ENCODE measurements at regions not wholly inside any gene's neighbourhood (a gene's known extent, or its start where the extent isn't known, plus 50 kb on each side); places are given as distances from the start of the nearest gene placed in this dataset.

GRCh38 chr9:81833563-81834345 is 94.5 kb upstream of the SPATA31D4 start:
- Mint-ChIP-seq H3K36me3 (no peaks in the 10 kb centered on the region), H3K27me3 (peaks cover 7% of the 10 kb centered on the region), H3K27ac (no peak overlapping the region), H3K4me3 (no peak overlapping the region), H3K9me3 (no peaks in the 10 kb centered on the region), H3K4me1 (ENCODE audit: unreplicated experiment) (peaks cover 7% of the 10 kb centered on the region)
- no peak for TF ChIP-seq CTCF (conservative IDR thresholded peaks at IDR 0.05)
- DNase-seq (ENCODE audit: extremely low spot score, unreplicated experiment): no peak

- peaks cover 6% of the 10 kb centered on the region for H3K9me3 Mint-ChIP-seq
- peaks cover 22% of the 10 kb centered on the region for H3K4me1 Mint-ChIP-seq (ENCODE audit: unreplicated experiment)
- H3K27me3 Mint-ChIP-seq: no peaks in the 10 kb centered on the region
- no peak for TF ChIP-seq CTCF (conservative IDR thresholded peaks at IDR 0.05)
- DNase-seq (ENCODE audit: extremely low spot score, unreplicated experiment): no peak
- H3K4me3 Mint-ChIP-seq: no peak overlapping the region
- no peaks in the 10 kb centered on the region for H3K36me3 Mint-ChIP-seq
- H3K27ac Mint-ChIP-seq: no peak overlapping the region
Measured at GRCh38 chr9:81841333-81841732, 86.9 kb upstream of the SPATA31D4 start.

- Mint-ChIP-seq H3K27me3 (no peaks in the 10 kb centered on the region), H3K27ac (peak overlapping the region; percentile 77), H3K9me3 (peaks cover 6% of the 10 kb centered on the region), H3K4me1 (ENCODE audit: unreplicated experiment) (peaks cover 22% of the 10 kb centered on the region), H3K4me3 (no peak overlapping the region), H3K36me3 (no peaks in the 10 kb centered on the region)
- TF ChIP-seq CTCF (conservative IDR thresholded peaks at IDR 0.05): no peak
- no peak for DNase-seq (ENCODE audit: extremely low spot score, unreplicated experiment)
Measured at GRCh38 chr9:81844131-81844567, 84.1 kb upstream of the SPATA31D4 start.

GRCh38 chr9:81847181-81847915 is 80.9 kb upstream of the SPATA31D4 start:
- peaks cover 6% of the 10 kb centered on the region for H3K9me3 Mint-ChIP-seq
- no peaks in the 10 kb centered on the region for H3K36me3 Mint-ChIP-seq
- no peaks in the 10 kb centered on the region for H3K27me3 Mint-ChIP-seq
- no peak for TF ChIP-seq CTCF (conservative IDR thresholded peaks at IDR 0.05)
- DNase-seq (ENCODE audit: extremely low spot score, unreplicated experiment): no peak
- H3K4me1 Mint-ChIP-seq (ENCODE audit: unreplicated experiment): peaks cover 17% of the 10 kb centered on the region
- no peak overlapping the region for H3K4me3 Mint-ChIP-seq
- H3K27ac Mint-ChIP-seq: no peak overlapping the region

GRCh38 chr9:81848472-81848871 is 79.8 kb upstream of the SPATA31D4 start:
- H3K4me3 Mint-ChIP-seq: no peak overlapping the region
- TF ChIP-seq CTCF (conservative IDR thresholded peaks at IDR 0.05): peak; percentile 62
- no peaks in the 10 kb centered on the region for H3K9me3 Mint-ChIP-seq
- peaks cover 10% of the 10 kb centered on the region for H3K4me1 Mint-ChIP-seq (ENCODE audit: unreplicated experiment)
- no peaks in the 10 kb centered on the region for H3K36me3 Mint-ChIP-seq
- DNase-seq (ENCODE audit: extremely low spot score, unreplicated experiment): no peak
- H3K27me3 Mint-ChIP-seq: no peaks in the 10 kb centered on the region
- no peak overlapping the region for H3K27ac Mint-ChIP-seq
